A673 (cell line): ENCODE measurements at regions not wholly inside any gene's neighbourhood (a gene's known extent, or its start where the extent isn't known, plus 50 kb on each side); places are given as distances from the start of the nearest gene placed in this dataset.

Source experiments
- BruUV-seq: library from RNA; stranded (reverse); fragments of 400-500 nt; replicated peaks from 2 replicates; lab custom pipeline; 2021; lab: Mats Ljungman, UMichigan
- CTCF ChIA-PET: fragments of 300-600 bp; sonication (Branson Sonifier 250); formaldehyde crosslinking; loops from one replicate; lab custom pipeline; 2022; ENCODE audit warnings: antibody characterized with exemption; lab: Charles Lee
- POLR2A ChIA-PET: fragments of 300-600 bp; sonication (Branson Sonifier 250); formaldehyde crosslinking; loops from one replicate; lab custom pipeline; 2022; ENCODE audit warnings: antibody characterized with exemption; ENCODE audit not compliant: low non-redundant PET; lab: Charles Lee
- DNase-seq: peaks from one replicate; pipeline ENCODE4 v3.0.0-alpha.2; 2015; ENCODE audit warnings: low spot score
- H3K27ac ChIP-seq: fragments of 200-600 bp; sonication (generic); 2 replicates; pipeline ENCODE4 v1.5.1; 2016; ENCODE audit warnings: mixed run types, low read depth, mild to moderate bottlenecking, mixed read lengths, antibody characterized with exemption, low read length; ENCODE audit not compliant: poor library complexity, severe bottlenecking
- H3K27me3 ChIP-seq: fragments of 200-600 bp; sonication (generic); replicated peaks from 2 replicates; pipeline ENCODE4 v1.6.1; 2017; ENCODE audit warnings: mixed run types, low read depth, mild to moderate bottlenecking, mixed read lengths, antibody characterized with exemption, low read length; ENCODE audit not compliant: insufficient read depth, poor library complexity
- H3K36me3 ChIP-seq: fragments of 200-600 bp; sonication (generic); 2 replicates; pipeline ENCODE4 v1.6.1; 2016; ENCODE audit warnings: mixed run types, mild to moderate bottlenecking, mixed read lengths, antibody characterized with exemption, low read length; ENCODE audit not compliant: insufficient read depth, poor library complexity, severe bottlenecking
- H3K4me1 ChIP-seq: fragments of 200-600 bp; sonication (generic); 2 replicates; pipeline ENCODE4 v1.6.1; 2017; ENCODE audit warnings: mixed run types, mild to moderate bottlenecking, mixed read lengths, antibody characterized with exemption, low read length; ENCODE audit not compliant: insufficient read depth, poor library complexity, severe bottlenecking
- H3K4me3 ChIP-seq: fragments of 200-600 bp; sonication (generic); 2 replicates; pipeline ENCODE4 v1.5.1; 2016; ENCODE audit warnings: low read depth, mixed run types, mild to moderate bottlenecking, mixed read lengths, low read length; ENCODE audit not compliant: poor library complexity, severe bottlenecking
- H3K9me3 ChIP-seq: fragments of 200-600 bp; sonication (generic); 2 replicates; pipeline ENCODE4 v1.6.1; 2016; ENCODE audit warnings: mixed run types, low read depth, mild to moderate bottlenecking, mixed read lengths, antibody characterized with exemption, low read length; ENCODE audit not compliant: poor library complexity, severe bottlenecking
- EZH2 ChIP-seq: fragments of 200-600 bp; sonication (generic); IDR thresholded peaks from 2 replicates; pipeline ENCODE4 v1.6.1; 2017; ENCODE audit warnings: borderline replicate concordance, low read depth, mild to moderate bottlenecking, mixed read lengths, antibody characterized with exemption, low read length; ENCODE audit not compliant: poor library complexity, severe bottlenecking
- intact Hi-C: fragments of 100-400 bp; cut with micrococcal nuclease; formaldehyde crosslinking; loops from one replicate; pipeline ENCODE4 v1.10.0; 2022; ENCODE audit not compliant: unreplicated experiment
- TF ChIP-seq, protein P1 (sequence below): fragments of 300-800, 200-600 bp; sonication (generic); conservative IDR thresholded peaks from 2 replicates; pipeline ENCODE4 v1.5.1; 2017; ENCODE audit warnings: low read depth, mild to moderate bottlenecking, antibody characterized with exemption, low read length, moderate library complexity, mixed read lengths

DNA sequence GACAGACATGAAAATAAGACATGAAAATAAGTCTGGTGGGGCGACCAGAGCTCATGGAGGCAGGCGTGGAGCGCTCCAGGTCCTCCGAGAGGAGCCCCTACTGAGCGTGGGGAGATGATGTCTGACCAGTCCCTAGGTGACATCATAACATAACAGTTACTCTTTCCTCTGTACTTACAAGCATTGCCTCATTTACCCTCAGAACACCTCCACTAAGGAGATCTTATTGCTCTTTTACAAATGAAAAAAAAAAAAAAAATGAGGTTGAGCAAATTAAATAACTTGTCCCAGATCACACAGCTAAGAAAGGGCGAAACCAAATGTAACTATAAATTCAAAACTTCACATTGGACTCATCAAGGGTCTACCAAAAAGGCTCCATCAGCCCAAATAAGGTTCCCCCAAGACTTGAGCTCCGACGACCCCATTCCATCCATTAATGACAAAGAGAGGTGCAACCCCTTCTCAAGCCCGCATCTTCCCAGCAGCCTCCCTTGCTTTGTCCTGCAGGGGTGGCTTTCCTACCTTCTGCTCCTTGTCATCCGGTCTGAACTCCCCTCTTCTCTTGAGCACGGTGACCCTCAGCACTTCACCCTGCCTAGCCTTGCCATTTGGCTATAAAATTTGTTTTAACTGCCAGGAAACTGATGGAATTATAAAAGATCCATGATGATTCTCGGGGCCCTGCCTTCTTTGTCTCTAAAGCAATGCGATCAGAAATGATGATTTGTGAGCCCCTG, 246.7 kb downstream of the DHX15 start:
- no peaks in the 10 kb centered on the region for H3K36me3 ChIP-seq
- no peaks in the 10 kb centered on the region for H3K9me3 ChIP-seq
- peaks cover 7% of the 10 kb centered on the region for H3K27me3 ChIP-seq
- no peaks in the 10 kb centered on the region for H3K4me1 ChIP-seq
- CTCF ChIA-PET, result no interaction called here
- no peak overlapping the region for H3K4me3 ChIP-seq
- DNase-seq, result no peak
- POLR2A ChIA-PET, result no interaction called here
- TF ChIP-seq EZH2, result no peak
- TF ChIP-seq, protein P1, sequence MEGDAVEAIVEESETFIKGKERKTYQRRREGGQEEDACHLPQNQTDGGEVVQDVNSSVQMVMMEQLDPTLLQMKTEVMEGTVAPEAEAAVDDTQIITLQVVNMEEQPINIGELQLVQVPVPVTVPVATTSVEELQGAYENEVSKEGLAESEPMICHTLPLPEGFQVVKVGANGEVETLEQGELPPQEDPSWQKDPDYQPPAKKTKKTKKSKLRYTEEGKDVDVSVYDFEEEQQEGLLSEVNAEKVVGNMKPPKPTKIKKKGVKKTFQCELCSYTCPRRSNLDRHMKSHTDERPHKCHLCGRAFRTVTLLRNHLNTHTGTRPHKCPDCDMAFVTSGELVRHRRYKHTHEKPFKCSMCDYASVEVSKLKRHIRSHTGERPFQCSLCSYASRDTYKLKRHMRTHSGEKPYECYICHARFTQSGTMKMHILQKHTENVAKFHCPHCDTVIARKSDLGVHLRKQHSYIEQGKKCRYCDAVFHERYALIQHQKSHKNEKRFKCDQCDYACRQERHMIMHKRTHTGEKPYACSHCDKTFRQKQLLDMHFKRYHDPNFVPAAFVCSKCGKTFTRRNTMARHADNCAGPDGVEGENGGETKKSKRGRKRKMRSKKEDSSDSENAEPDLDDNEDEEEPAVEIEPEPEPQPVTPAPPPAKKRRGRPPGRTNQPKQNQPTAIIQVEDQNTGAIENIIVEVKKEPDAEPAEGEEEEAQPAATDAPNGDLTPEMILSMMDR, result no peak
- no peak overlapping the region for H3K27ac ChIP-seq
- intact Hi-C loops, result no loop called here
- no TSS peak for BruUV-seq

DNA sequence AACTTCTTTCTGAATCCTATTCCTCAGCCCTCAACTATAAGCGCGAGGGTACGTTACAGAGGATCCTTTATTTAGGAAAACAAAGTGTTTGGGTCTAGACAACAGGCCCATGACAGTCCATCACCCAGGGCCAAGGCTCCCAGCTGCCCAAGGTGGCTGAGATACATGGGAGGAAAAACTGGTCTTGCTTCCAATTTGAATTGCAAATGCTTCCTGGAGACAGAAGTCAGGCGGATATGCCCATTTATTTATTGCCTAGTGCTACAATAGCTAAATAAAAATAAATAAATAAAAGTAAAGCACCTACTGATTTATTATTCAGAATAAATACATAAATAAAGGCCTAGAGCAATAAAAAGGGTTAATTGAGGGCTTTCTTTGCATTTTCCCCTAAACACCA, 248.7 kb downstream of the DHX15 start:
- intact Hi-C loops, result no loop called here
- no peak overlapping the region for H3K4me3 ChIP-seq
- ChIA-PET POLR2A (no interaction called here), CTCF (no interaction called here)
- no peak for TF ChIP-seq EZH2
- TF ChIP-seq, protein P1, result no peak
- no peaks in the 10 kb centered on the region for H3K9me3 ChIP-seq
- no peak overlapping the region for H3K27ac ChIP-seq
- no peaks in the 10 kb centered on the region for H3K36me3 ChIP-seq
- no peak for DNase-seq
- BruUV-seq, result no TSS peak
- peaks cover 3% of the 10 kb centered on the region for H3K27me3 ChIP-seq
- H3K4me1 ChIP-seq, result no peaks in the 10 kb centered on the region

DNA sequence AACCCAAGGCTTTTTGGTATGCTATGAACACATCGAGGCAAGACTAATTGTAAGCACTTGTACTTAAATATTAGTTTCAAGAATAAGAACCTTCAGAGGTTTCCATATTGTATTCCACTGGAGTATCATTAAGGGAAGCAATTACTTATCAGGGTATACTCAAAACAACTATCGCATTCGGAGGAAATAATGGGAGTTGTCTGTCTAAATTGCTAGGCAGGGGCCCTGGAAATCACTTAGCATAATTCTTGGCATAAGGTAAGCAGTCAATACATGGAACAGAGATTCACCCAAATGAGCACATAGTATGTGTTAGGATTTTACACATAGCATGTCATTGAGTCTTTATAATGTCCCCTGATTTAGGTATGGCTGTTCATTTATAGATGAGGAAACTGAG, 249.4 kb downstream of the DHX15 start:
- Histone ChIP-seq H3K36me3 (no peaks in the 10 kb centered on the region), H3K9me3 (no peaks in the 10 kb centered on the region), H3K27me3 (peaks cover 3% of the 10 kb centered on the region), H3K4me1 (no peaks in the 10 kb centered on the region), H3K4me3 (no peak overlapping the region), H3K27ac (no peak overlapping the region)
- no peak for TF ChIP-seq EZH2
- TF ChIP-seq, protein P1, result no peak
- CTCF ChIA-PET, result no interaction called here
- POLR2A ChIA-PET, result no interaction called here
- no peak for DNase-seq
- intact Hi-C loops, result no loop called here
- no TSS peak for BruUV-seq
